Tibial artery (tissue), 4 donors: ENCODE measurements at regions not wholly inside any gene's neighbourhood (a gene's known extent, or its start where the extent isn't known, plus 50 kb on each side); places are given as distances from the start of the nearest gene placed in this dataset.

ENCODE experiments used
- DNase-seq, 2 donors: peaks; one replicate each; pipeline ENCODE4 v3.0.0-alpha.2; 2019
- H3K27ac ChIP-seq, 2 donors: fragments of 200-600 bp; sonication (generic) in 1 of 2; 1 replicate in 1 of 2; 2 replicates in 1 of 2; pipeline ENCODE4 v1.5.1; 2018 to 2019; ENCODE audit warnings: mild to moderate bottlenecking in 1 of 2
- H3K27me3 ChIP-seq, 2 donors: fragments of 200-600 bp; sonication (generic) in 1 of 2; one replicate each; pipeline versions ENCODE4 v1.5.1 to v1.6.0; 2016 to 2019
- H3K36me3 ChIP-seq, 3 donors: fragments of 200-600 bp; sonication (generic) in 2 of 3; one replicate each; pipeline ENCODE4 v1.5.1; 2016 to 2019; ENCODE audit warnings: mild to moderate bottlenecking in 2 of 3
- H3K4me1 ChIP-seq, 4 donors: fragments of 200-600 bp; sonication (generic) in 2 of 4; 1 replicate in 3 of 4; 2 replicates in 1 of 4; pipeline ENCODE4 v1.5.1; 2016 to 2019
- H3K4me3 ChIP-seq, 2 donors: fragments of 200-600 bp; sonication (generic) in 1 of 2; 1 replicate in 1 of 2; 2 replicates in 1 of 2; pipeline ENCODE4 v1.5.1; 2018 to 2019; ENCODE audit warnings: mild to moderate bottlenecking in 2 of 2
- H3K9me3 ChIP-seq, 3 donors: fragments of 200-600 bp; sonication (generic) in 1 of 3; one replicate each; pipeline ENCODE4 v1.5.1; 2016 to 2019
- CTCF ChIP-seq, 2 experiments: fragments of 200-600 bp in 1 of 2; fragments of 450-650 bp in 1 of 2; IDR thresholded peaks; one replicate each; pipeline ENCODE4 v1.5.1; 2017 to 2019; ENCODE audit warnings: antibody characterized with exemption in 2 of 2, mild to moderate bottlenecking in 1 of 2, moderate library complexity in 1 of 2
- intact Hi-C: fragments of 100-400 bp; cut with DNase I; formaldehyde crosslinking; loops from one replicate; pipeline ENCODE4 v1.15.0; 2023; ENCODE audit warnings: low total_unique reads

DNA sequence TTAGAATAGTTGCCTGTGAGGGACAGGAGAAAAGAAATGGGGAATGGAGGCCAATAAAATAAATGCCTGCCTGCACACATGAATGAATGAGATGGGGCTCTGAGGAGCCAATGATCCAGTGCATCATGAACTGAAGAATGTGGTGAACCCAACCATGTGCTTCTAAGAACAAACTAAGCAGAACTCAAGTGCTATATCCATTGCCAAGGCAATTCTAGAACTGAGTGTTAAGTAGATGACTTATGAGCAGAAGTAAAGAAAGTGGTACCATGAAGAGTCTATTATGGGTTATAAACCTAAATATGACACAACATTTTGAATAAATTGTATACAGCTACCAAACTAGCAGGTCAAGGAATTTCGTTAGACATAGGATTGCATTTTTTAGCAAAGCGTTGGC is 186.1 kb downstream of the KATNAL1 start:
- Histone ChIP-seq H3K27me3 (no peaks in the 10 kb centered on the region), H3K36me3 (no peaks in the 10 kb centered on the region), H3K9me3 (no peaks in the 10 kb centered on the region), H3K4me1 (peaks cover 0 to 24% (median 15%) of the 10 kb centered on the region in 4 donors), H3K27ac (no peak overlapping the region), H3K4me3 (no peak overlapping the region)
- no peak for DNase-seq
- TF ChIP-seq CTCF (IDR thresholded peaks at IDR 0.05) = no peak
- intact Hi-C loops = no loop called here

- Histone ChIP-seq H3K9me3 (no peaks in the 10 kb centered on the region), H3K4me1 (peaks cover 0 to 22% (median 15%) of the 10 kb centered on the region in 4 donors), H3K4me3 (no peak overlapping the region), H3K27me3 (no peaks in the 10 kb centered on the region), H3K27ac (no peak overlapping the region), H3K36me3 (no peaks in the 10 kb centered on the region)
- intact Hi-C loops = no loop called here
- DNase-seq = no peak
- no peak for TF ChIP-seq CTCF (IDR thresholded peaks at IDR 0.05)
These were observed 187.1 kb downstream of the KATNAL1 start for GRCh38 chr13:30120133-30120822.

- no peak overlapping the region for H3K4me3 ChIP-seq
- H3K36me3 ChIP-seq = no peaks in the 10 kb centered on the region
- intact Hi-C loops = loop anchor here (10.0 kb wide), 1 partner anchor 195 kb away; no protein-coding TSS in a partner anchor
- H3K9me3 ChIP-seq = no peaks in the 10 kb centered on the region
- no peak for TF ChIP-seq CTCF (IDR thresholded peaks at IDR 0.05)
- no peaks in the 10 kb centered on the region for H3K27me3 ChIP-seq
- H3K27ac ChIP-seq = no peak overlapping the region
- no peak for DNase-seq
- peaks cover 0 to 27% (median 18%) of the 10 kb centered on the region in 4 donors for H3K4me1 ChIP-seq
These were observed 187.9 kb downstream of the KATNAL1 start for GRCh38 chr13:30119476-30119875.

DNA sequence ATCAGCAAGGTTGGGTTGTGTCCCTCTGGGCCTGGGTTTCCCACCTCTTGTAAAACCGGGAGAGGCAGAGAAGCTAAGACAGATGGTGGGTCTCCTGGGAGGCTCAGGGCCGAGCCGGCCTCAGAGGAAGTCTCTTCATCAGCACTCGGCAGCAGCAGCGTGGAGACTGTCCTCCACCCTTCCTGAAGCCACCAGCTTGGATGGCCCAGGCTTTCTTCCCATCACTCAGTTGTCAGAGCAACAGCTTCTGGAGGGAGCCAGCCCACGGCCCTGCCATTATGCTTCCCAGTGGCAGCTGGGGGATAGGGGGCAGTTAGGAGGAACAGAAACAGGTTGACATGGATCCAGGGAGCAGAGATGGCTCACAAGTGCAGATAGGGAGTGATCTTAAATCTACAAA is 191.0 kb downstream of the KATNAL1 start:
- intact Hi-C loops = loop anchor here (10.0 kb wide), 1 partner anchor 192 kb away; no protein-coding TSS in a partner anchor
- peaks cover 0 to 45% (median 31%) of the 10 kb centered on the region in 4 donors for H3K4me1 ChIP-seq

GRCh38 chr13:30115257-30115600 is 192.1 kb downstream of the KATNAL1 start:
- Histone ChIP-seq H3K9me3 (no peaks in the 10 kb centered on the region), H3K36me3 (no peaks in the 10 kb centered on the region), H3K4me3 (peak overlapping the region; percentile 57 to 78), H3K27ac (peak overlapping the region; percentile 72 to 73), H3K4me1 (peaks cover 0 to 45% (median 31%) of the 10 kb centered on the region in 4 donors), H3K27me3 (no peaks in the 10 kb centered on the region)
- intact Hi-C loops = loop anchor here (2.0 to 10.0 kb wide), 2 partner anchors 190 to 264 kb away; partner anchors contain the start of gene UBL3
- TF ChIP-seq CTCF (IDR thresholded peaks at IDR 0.05) = no peak
- no peak for DNase-seq

More for the DNA sequence above, 191.0 kb downstream of the KATNAL1 start:
- H3K27ac ChIP-seq = no peak overlapping the region
- H3K4me3 ChIP-seq = no peak overlapping the region
- no peaks in the 10 kb centered on the region for H3K36me3 ChIP-seq
- DNase-seq = no peak
- no peaks in the 10 kb centered on the region for H3K27me3 ChIP-seq
- no peak for TF ChIP-seq CTCF (IDR thresholded peaks at IDR 0.05)
- H3K9me3 ChIP-seq = no peaks in the 10 kb centered on the region
